ENCODE measurements at regions not wholly inside any gene's neighbourhood (a gene's known extent, or its start where the extent isn't known, plus 50 kb on each side); places are given as distances from the start of the nearest gene placed in this dataset.

- TF ChIP-seq CTCF (IDR thresholded peaks at IDR 0.05) = no peak
- Mint-ChIP-seq H3K4me3 (ENCODE audit: unreplicated experiment) (no peak overlapping the region), H3K9me3 (ENCODE audit: unreplicated experiment) (no peaks in the 10 kb centered on the region), H3K27ac (ENCODE audit: unreplicated experiment) (no peak overlapping the region), H3K27me3 (ENCODE audit: unreplicated experiment) (no peaks in the 10 kb centered on the region), H3K4me1 (ENCODE audit: unreplicated experiment) (no peaks in the 10 kb centered on the region), H3K36me3 (ENCODE audit: unreplicated experiment) (no peaks in the 10 kb centered on the region)
- DNase-seq (ENCODE audit: extremely low spot score, unreplicated experiment) = no peak
These were observed 52.6 kb upstream of the TMEM106B start for GRCh38 chr7:12158334-12159060.

GRCh38 chr7:12161146-12161545 lies 49.9 kb upstream of the TMEM106B start:
- H3K27me3 Mint-ChIP-seq (ENCODE audit: unreplicated experiment) = no peaks in the 10 kb centered on the region
- H3K4me1 Mint-ChIP-seq (ENCODE audit: unreplicated experiment) = no peaks in the 10 kb centered on the region
- no peak for DNase-seq (ENCODE audit: extremely low spot score, unreplicated experiment)
- no peaks in the 10 kb centered on the region for H3K36me3 Mint-ChIP-seq (ENCODE audit: unreplicated experiment)
- peaks cover 7% of the 10 kb centered on the region for H3K9me3 Mint-ChIP-seq (ENCODE audit: unreplicated experiment)
- H3K4me3 Mint-ChIP-seq (ENCODE audit: unreplicated experiment) = no peak overlapping the region
- H3K27ac Mint-ChIP-seq (ENCODE audit: unreplicated experiment) = no peak overlapping the region
- no peak for TF ChIP-seq CTCF (IDR thresholded peaks at IDR 0.05)
